ENCODE measurements at regions not wholly inside any gene's neighbourhood (a gene's known extent, or its start where the extent isn't known, plus 50 kb on each side); places are given as distances from the start of the nearest gene placed in this dataset.

- Mint-ChIP-seq H3K4me1 (peaks cover 13% of the 10 kb centered on the region), H3K4me3 (no peak overlapping the region), H3K36me3 (ENCODE audit: low read depth) (no peaks in the 10 kb centered on the region), H3K27ac (no peak overlapping the region), H3K27me3 (ENCODE audit: insufficient read depth) (peaks cover 77% of the 10 kb centered on the region), H3K9me3 (no peaks in the 10 kb centered on the region)
- Histone ChIP-seq H3K36me3 (ENCODE audit: control insufficient read depth, insufficient read depth, low read length) (no peaks in the 10 kb centered on the region), H3K4me1 (ENCODE audit: control insufficient read depth, insufficient read depth, low read length) (peaks cover 7% of the 10 kb centered on the region), H3K27me3 (ENCODE audit: control insufficient read depth, insufficient read depth, low read length, poor library complexity, severe bottlenecking) (peaks cover 65% of the 10 kb centered on the region), H3K27ac (ENCODE audit: low read depth, low read length) (no peak overlapping the region), H3K4me3 (ENCODE audit: low read length) (no peak overlapping the region), H3K9ac (ENCODE audit: extremely low read depth, low read length, poor library complexity, severe bottlenecking) (no peak overlapping the region), H3K9me3 (ENCODE audit: control insufficient read depth, low read length) (no peaks in the 10 kb centered on the region)
- TF ChIP-seq CTCF (conservative IDR thresholded peaks at IDR 0.05), result no peak
- WGBS, 2 experiments (ENCODE audit: insufficient coverage in 1 of 2, insufficient read length in 1 of 2), result 91 to 93% methylated on average over 3 of the region's 3 CpGs
- DNase-seq, result no peak
Observed at GRCh38 chr4:80127870-80128419, 54.9 kb upstream of the ANTXR2 start.

DNA sequence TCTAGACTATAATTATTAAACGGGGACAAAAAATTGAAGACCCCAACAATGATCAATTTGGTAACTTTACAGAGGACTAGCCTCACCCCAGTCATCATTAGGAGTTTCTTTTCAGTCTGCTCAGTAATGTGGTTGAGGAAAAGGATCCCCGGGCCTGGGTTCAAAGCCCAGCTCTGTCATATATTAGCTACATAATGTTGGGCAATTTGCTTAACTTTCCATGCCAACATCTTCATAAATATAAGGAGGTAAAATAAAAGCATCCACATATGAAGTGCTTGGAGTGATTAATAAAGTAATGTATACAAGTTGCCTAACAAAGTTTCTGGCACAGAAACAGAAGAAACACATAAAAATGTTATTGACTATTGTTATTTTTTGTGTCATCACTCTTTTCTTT is 53.4 kb upstream of the ANTXR2 start:
- Mint-ChIP-seq H3K27ac (no peak overlapping the region), H3K4me1 (peaks cover 9% of the 10 kb centered on the region), H3K27me3 (ENCODE audit: insufficient read depth) (peaks cover 68% of the 10 kb centered on the region), H3K4me3 (no peak overlapping the region), H3K36me3 (ENCODE audit: low read depth) (no peaks in the 10 kb centered on the region), H3K9me3 (no peaks in the 10 kb centered on the region)
- Histone ChIP-seq H3K36me3 (ENCODE audit: control insufficient read depth, insufficient read depth, low read length) (no peaks in the 10 kb centered on the region), H3K27me3 (ENCODE audit: control insufficient read depth, insufficient read depth, low read length, poor library complexity, severe bottlenecking) (peaks cover 53% of the 10 kb centered on the region), H3K9ac (ENCODE audit: extremely low read depth, low read length, poor library complexity, severe bottlenecking) (no peak overlapping the region), H3K9me3 (ENCODE audit: control insufficient read depth, low read length) (no peaks in the 10 kb centered on the region), H3K4me1 (ENCODE audit: control insufficient read depth, insufficient read depth, low read length) (peaks cover 3% of the 10 kb centered on the region), H3K27ac (ENCODE audit: low read depth, low read length) (no peak overlapping the region), H3K4me3 (ENCODE audit: low read length) (no peak overlapping the region)
- no peak for DNase-seq
- WGBS, 2 experiments (ENCODE audit: insufficient coverage in 1 of 2, insufficient read length in 1 of 2), result 92% methylated on average over 2 of the region's 2 CpGs; no CpG with 5 or more reads in 1 of the 2 experiments
- TF ChIP-seq CTCF (conservative IDR thresholded peaks at IDR 0.05), result no peak

DNA sequence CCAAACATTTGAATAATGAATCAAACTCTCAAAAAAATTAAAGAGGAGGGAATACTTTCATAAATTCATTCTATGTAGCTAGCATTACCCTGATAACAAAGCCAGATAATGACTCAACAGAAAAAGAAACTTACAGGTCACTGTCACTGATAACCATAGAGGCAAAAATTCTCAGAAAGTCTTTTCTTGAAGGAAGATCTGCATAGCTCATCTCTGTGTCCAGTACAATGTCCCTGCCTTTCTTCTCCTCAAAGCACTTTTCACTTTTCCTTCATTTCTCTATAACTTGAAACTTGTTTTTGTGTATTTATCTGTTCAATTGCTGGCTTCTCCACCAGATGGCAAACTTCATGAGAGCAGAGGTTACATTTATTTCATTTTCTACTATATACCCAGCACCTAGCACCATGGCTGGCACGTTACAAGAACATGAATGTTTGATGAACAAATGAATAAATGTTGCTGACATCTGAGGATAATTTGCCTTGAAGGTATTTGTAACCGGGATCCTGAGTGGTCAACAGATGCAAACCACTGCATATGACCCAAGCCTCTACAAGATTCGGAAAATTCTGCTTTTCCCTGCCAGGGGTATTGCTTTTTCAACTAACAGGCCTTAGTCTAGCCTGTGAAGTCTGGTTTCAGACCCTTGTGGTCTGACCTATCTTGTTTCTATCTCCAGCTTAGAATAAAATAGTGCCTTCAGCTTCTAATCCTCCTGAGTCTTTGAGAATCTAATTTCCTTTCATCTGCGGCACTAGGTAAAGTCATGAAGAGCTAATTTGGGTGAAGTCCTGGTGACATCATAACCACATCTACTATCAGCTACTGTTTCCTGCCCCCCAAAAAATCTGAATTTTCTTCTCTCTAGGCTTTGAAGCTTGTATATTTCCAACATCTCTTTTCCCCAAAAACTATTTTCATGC is 52.5 kb upstream of the ANTXR2 start:
- peaks cover 44% of the 10 kb centered on the region for H3K27me3 ChIP-seq (ENCODE audit: control insufficient read depth, insufficient read depth, low read length, poor library complexity, severe bottlenecking)
- Mint-ChIP-seq H3K27me3 (ENCODE audit: insufficient read depth) (peaks cover 63% of the 10 kb centered on the region), H3K4me3 (no peak overlapping the region), H3K36me3 (ENCODE audit: low read depth) (no peaks in the 10 kb centered on the region), H3K27ac (no peak overlapping the region), H3K9me3 (no peaks in the 10 kb centered on the region), H3K4me1 (peaks cover 9% of the 10 kb centered on the region)
- no peaks in the 10 kb centered on the region for H3K9me3 ChIP-seq (ENCODE audit: control insufficient read depth, low read length)
- no peak overlapping the region for H3K27ac ChIP-seq (ENCODE audit: low read depth, low read length)
- no peak overlapping the region for H3K4me3 ChIP-seq (ENCODE audit: low read length)
- no peaks in the 10 kb centered on the region for H3K36me3 ChIP-seq (ENCODE audit: control insufficient read depth, insufficient read depth, low read length)
- WGBS, 2 experiments (ENCODE audit: insufficient coverage in 1 of 2, insufficient read length in 1 of 2), result 67 to 85% methylated on average over 2 to 4 of the region's 4 CpGs
- peaks cover 3% of the 10 kb centered on the region for H3K4me1 ChIP-seq (ENCODE audit: control insufficient read depth, insufficient read depth, low read length)
- peak; percentile 52 for DNase-seq
- no peak overlapping the region for H3K9ac ChIP-seq (ENCODE audit: extremely low read depth, low read length, poor library complexity, severe bottlenecking)
- peak; percentile 69 for TF ChIP-seq CTCF (conservative IDR thresholded peaks at IDR 0.05)

Measured in endodermal cell (in vitro differentiated cells).